OCI-M2 (cell line): ENCODE measurements at regions not wholly inside any gene's neighbourhood (a gene's known extent, or its start where the extent isn't known, plus 50 kb on each side); places are given as distances from the start of the nearest gene placed in this dataset.
"Not testable (repeated sequence)": the region's sequence is repeated elsewhere in the genome, so short reads cannot be mapped to it uniquely, and the experiment has no call there.

Source experiments
- DNase-seq: peaks from one replicate; lab custom pipeline; 2025; ENCODE audit not compliant: unreplicated experiment; lab: John Stamatoyannopoulos, UW

GRCh38 chr3:177382944-177383343 is 185.7 kb upstream of the TBL1XR1 start:
- no peak for DNase-seq

- no peak for DNase-seq
These were observed 187.9 kb upstream of the TBL1XR1 start for GRCh38 chr3:177385186-177385585.

- DNase-seq, result no peak
These were observed 188.6 kb upstream of the TBL1XR1 start for GRCh38 chr3:177385831-177386301.

GRCh38 chr3:177388209-177388608 is 190.9 kb upstream of the TBL1XR1 start:
- no peak for DNase-seq

- not testable (repeated sequence) for DNase-seq
These were observed 197.1 kb upstream of the TBL1XR1 start for GRCh38 chr3:177394231-177395024.

- no peak for DNase-seq
These were observed 199.5 kb upstream of the TBL1XR1 start for GRCh38 chr3:177396733-177397132.

- DNase-seq, result no peak
These were observed 204.1 kb upstream of the TBL1XR1 start for GRCh38 chr3:177401375-177401774.

GRCh38 chr3:177402533-177402932 is 205.3 kb upstream of the TBL1XR1 start:
- DNase-seq, result no peak

- no peak for DNase-seq
These were observed 207.9 kb upstream of the TBL1XR1 start for GRCh38 chr3:177405191-177405672.

GRCh38 chr3:177410730-177411129 is 213.4 kb upstream of the TBL1XR1 start:
- DNase-seq, result no peak

GRCh38 chr3:177411201-177411600 is 213.9 kb upstream of the TBL1XR1 start:
- DNase-seq, result no peak

GRCh38 chr3:177412677-177413170 is 215.4 kb upstream of the TBL1XR1 start:
- not testable (repeated sequence) for DNase-seq

GRCh38 chr3:177414093-177414492 is 216.8 kb upstream of the TBL1XR1 start:
- DNase-seq, result no peak

- no peak for DNase-seq
These were observed 221.5 kb upstream of the TBL1XR1 start for GRCh38 chr3:177418787-177419186.

GRCh38 chr3:177419904-177420601 is 222.8 kb upstream of the TBL1XR1 start:
- DNase-seq, result no peak

- DNase-seq, result no peak
These were observed 223.6 kb upstream of the TBL1XR1 start for GRCh38 chr3:177420651-177421480.

- no peak for DNase-seq
These were observed 224.2 kb upstream of the TBL1XR1 start for GRCh38 chr3:177421481-177421785.

GRCh38 chr3:177424521-177424920 is 227.2 kb upstream of the TBL1XR1 start:
- DNase-seq, result no peak

- no peak for DNase-seq
These were observed 227.8 kb upstream of the TBL1XR1 start for GRCh38 chr3:177425042-177425441.

GRCh38 chr3:177426106-177426877 is 229.0 kb upstream of the TBL1XR1 start:
- no peak for DNase-seq
